HG03108 (cell line): ENCODE measurements at regions not wholly inside any gene's neighbourhood (a gene's known extent, or its start where the extent isn't known, plus 50 kb on each side); places are given as distances from the start of the nearest gene placed in this dataset.
"Not testable (repeated sequence)": the region's sequence is repeated elsewhere in the genome, so short reads cannot be mapped to it uniquely, and the experiment has no call there.

ENCODE experiments used
- ATAC-seq: cut with Tn5 transposase; IDR thresholded peaks from one replicate; pipeline ENCODE4 v1.9.1; 2021; ENCODE audit warnings: moderate library complexity; ENCODE audit not compliant: unreplicated experiment

DNA sequence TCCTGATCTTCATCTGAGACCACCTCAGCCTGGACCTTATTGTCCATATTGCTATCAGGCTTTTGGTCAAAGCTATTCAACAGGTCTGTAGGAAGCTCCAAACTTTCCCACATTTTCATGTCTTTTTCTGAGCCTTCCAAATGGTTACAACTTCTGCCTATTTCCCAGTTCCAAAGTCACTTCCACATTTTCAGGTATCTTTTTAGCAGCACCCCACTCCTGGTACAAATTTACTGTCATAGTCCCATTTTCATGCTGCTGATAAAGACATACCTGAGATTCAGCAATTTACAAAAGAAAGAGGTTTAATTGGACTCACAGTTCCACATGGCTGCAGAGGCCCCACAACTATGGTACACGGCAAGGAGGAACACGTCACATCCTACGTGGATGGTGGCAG, 815.5 kb downstream of the KCNJ2 start:
- ATAC-seq = no peak

DNA sequence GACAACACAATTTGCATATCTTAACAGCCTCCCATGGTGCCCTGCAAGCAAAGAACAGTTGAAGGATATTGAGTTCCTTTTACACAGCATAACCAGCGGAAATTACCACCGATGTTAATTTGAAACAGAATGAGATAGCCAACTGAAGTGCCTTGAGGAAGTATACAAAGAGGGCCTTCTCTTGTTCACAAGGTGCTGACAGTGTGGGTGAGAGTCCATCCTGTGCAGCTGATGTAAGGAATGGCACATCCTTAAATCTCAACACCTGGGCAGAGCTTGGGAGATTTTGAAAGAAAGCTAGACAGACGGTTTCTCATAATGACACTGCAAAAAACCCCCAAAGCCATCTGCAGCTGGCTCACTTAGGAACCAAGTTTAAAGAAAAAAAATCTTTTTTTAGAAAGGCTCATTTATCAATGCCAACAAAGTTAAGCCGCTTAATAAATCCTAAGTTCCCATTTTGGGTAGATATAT, 818.6 kb downstream of the KCNJ2 start:
- ATAC-seq = no peak

DNA sequence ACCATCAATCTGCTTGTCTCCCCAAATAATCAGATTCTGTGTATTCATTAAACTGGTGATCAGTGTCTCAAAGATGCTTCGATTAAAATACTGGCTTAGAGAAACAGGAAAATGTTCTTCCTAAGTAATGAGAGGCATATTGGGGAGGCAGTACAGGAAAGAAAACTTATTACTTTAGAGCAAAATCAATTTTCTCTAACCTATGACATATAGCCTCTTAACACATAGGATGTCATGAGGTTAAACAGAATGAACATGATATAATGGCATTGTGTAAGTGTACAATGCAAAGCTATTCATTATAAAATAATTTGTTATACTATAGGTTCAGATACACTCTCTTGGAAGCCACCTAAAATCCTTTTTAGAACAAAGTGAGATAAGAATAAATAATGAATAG, 819.3 kb downstream of the KCNJ2 start:
- ATAC-seq = no peak

DNA sequence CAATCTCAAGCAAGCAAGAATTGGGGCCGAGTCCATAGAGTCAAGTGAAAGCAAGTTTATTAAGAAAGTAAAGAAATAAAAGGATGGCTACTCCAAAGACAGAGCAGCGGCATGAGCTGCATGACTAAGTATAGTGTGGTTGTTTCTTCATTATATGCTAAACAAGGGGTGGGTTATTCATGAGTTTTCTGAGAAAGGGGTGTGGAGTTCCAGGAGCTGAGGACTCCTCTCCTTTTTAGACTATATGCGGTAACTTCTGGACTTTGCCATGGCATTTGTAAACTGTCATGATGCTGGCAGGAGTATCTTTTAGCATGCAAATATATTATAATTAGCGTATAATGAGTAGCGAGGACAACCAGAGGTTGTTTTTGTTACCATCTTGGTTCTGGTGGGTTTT, 819.9 kb downstream of the KCNJ2 start:
- no peak for ATAC-seq

DNA sequence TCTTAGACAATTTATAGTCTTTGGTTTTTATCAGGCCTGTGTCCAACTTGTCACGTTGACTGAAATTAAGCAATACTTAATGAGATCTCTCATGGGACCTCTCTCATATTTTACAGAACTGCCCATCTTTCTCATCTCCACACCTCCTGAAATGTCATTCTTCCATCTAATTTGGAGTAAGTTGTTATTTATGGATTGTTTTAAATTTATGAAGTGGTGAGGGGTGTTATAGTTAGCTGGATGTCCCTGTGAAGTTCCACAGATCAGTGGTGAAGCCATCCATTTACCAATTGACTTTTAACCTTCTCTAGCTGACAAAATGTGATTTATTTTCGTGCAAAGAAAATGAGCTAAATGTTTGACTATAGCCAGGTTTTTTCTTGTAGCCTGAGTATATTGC, 824.9 kb downstream of the KCNJ2 start:
- ATAC-seq = no peak

DNA sequence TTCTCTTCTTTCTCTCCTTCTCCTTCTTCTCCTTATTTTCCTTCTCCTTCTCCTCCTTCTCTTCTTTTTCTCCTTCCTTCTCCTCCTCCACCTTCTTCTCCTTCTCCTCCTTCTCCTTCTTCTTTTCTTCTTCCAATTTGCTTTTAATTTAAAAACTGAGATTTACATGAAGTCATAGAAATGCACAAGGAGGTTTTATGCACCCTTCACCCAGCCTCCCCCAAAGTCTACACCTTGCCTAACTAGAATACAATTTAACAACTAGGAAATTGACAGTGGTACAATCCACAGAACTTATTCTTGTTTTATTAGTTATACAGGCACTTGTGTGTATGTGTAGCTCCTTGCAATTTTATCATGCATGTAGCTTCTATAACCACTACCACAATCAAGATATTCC, 826.7 kb downstream of the KCNJ2 start:
- ATAC-seq = no peak

DNA sequence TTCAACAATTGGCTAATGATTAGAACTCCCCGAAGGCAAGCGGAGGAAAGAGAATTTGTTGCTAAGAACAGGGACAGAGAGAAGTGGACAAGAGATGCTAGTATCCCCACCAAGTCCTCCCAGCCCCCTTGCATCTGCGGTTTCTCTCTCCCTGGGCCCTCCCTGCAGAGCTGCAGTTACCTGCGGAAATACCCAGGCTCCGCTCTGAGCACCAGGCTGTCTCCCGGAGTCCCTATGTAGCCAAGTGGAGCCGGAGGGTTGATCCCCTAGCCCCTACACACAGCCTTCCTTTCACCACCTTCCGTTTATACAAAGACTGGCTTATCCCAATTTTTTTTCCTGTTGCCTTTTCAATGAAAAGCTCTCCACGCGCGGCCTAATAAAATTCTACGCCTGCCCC, 834.4 kb downstream of the KCNJ2 start:
- ATAC-seq = no peak

DNA sequence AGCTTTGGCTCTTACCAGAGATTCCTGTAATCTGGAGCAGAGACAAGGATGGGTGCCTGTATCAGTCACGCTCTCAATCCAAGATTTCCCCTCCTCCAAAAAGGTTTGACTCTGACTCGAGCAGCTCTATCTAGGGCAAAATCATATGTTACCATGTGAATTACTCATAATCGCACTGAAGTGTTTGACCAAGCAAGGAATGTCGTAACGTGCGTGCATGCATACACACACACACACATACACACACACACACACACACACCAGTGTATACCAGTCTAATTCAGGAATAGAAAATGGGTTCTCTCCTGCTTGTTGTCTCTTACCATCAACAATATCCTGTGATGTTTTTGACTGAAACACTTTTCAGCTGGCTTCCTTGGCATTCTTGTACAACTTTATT, 835.1 kb downstream of the KCNJ2 start:
- no peak for ATAC-seq

DNA sequence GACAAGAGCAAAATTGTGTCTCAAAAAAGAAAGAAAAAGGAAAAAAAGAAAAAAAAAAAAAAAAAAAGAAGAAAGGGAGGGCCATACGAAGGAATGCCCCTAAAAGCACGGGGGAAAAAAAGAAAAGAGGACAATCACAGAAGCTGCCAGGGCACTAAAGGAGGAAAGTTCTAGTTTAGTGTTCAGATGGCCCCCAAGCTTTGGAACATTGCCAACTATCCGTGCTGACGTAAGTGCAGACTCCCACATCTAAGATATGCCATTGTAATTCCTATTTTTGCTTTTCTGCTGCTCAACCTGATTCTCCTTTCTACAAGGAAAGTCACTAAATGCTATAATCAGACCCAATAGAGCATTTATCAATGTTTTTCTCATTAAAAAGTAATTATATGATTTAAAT, 842.1 kb downstream of the KCNJ2 start:
- no peak for ATAC-seq

DNA sequence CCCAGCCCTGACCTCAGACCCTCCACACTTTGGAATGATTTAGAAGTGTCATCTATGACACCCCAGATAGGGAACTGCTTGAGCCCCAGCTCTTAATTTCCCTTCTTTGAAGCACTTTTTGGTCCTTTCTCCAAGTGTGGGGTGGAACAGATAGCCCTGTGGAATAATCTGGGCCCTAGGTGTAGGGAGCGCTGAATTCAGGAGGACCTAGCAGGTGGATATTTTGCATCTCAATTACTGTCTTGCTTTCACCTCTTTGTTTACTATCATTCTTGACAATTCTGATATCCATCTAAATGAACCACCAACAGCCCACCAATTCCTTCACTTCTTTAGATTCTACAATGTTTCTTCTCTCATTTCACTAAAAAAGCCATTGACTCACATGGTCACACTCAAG, 850.4 kb downstream of the KCNJ2 start:
- ATAC-seq = no peak

DNA sequence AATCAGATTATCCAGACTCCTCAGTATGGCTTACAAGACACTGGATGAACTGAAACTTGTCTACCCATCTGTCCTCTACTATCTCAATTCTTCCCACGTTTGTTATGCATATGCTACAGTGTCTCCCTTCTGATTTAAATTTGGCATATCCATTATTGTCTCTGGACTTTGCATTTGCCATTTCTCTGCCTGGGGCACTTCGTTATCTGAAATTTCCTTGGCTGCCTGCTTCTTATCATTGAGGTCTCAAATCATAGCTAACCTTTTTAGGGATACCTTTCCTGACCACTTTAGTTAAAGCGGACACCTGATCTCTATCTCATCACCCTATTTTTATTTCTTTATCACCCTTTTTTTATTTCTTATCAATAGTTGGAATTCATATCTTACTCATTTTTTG, 853.4 kb downstream of the KCNJ2 start:
- ATAC-seq = no peak

DNA sequence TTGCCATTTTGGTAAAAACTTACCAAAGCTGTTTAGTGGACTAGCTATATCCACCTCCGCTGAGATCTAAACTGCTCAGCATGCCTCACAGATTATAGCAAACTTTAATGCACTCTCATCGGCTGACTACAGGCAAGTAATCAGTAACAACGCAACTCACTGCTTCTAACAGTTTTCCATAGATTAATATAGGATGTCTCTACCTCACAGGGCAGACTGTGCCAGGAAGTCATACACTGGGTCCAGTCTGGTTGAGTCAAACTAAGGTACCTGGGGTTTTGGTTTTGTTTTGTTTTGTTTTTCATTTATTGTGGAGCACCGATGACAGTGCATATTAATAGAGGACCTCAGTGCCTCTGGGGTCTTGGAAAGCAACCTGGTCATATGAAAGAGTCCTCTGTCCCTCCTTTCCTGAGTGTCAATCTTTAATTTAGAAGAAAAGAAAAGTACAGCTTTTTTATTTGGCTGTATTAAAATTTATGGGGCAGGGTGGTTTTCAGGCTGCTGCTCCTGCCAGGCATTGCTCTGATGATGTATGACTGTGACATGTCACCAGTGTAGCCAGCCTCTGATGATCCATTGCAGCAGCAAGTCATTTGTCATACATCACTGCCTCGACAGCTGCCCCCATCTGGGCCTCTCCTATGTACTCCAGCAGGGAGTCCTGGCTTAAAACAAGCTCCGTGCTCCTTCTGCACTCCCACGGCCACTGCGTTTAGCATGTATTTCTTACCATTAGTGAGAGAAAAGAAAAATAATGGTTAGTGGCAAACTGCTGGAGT, 854.1 kb downstream of the KCNJ2 start:
- ATAC-seq = no peak

DNA sequence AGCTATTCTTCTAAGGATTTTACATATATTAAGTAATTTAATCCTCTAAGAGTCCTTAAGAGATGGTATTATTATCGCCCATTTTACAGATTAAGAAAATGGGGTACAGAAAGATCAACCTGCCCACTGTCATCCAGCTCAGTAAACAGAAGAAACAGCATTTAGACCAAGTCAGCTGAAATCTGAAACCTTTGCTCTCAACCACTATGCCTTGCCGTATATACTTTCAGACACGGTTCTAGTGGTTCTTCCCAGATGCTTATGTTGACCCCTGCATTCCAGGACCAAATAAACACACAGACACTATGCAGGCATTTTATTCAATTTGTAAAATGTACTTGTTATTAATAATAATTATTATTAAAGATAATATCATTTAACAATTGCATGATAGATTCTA, 854.8 kb downstream of the KCNJ2 start:
- no peak for ATAC-seq

DNA sequence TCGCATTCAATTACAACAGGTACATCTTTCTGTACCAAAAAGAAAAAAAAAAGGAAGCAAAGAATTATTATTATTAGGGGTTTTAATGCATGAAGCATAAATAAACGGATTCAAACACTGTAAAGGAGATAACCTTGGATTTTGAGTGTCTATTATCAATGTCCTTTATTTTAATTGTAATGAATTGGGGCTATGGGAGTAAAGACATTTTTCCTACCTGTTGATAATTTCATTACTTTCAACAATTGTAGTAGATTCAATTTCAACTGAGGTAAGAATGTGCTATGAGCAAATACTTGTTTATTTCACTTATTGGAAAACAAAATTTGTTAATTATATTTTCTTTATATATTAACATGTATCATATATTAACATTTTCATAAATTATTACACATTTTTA, 855.6 kb downstream of the KCNJ2 start:
- ATAC-seq = no peak

DNA sequence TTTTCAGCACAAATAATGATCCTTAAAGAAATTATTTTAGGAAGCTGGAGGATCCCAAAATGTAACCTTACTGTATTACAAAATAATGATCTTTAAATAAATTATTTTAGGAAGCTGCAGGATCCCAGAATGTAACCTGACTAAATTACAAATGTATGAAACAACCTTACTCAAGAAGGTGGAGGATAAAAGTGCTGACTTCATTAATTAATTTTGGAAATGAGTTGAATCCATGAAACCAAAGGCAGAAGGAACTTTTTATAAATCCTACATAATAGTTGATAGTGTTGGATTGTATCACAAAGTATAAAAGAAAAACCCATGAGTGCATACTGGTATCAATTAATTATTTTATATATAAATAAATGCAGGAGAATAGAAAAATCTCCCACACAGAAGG, 859.9 kb downstream of the KCNJ2 start:
- no peak for ATAC-seq

DNA sequence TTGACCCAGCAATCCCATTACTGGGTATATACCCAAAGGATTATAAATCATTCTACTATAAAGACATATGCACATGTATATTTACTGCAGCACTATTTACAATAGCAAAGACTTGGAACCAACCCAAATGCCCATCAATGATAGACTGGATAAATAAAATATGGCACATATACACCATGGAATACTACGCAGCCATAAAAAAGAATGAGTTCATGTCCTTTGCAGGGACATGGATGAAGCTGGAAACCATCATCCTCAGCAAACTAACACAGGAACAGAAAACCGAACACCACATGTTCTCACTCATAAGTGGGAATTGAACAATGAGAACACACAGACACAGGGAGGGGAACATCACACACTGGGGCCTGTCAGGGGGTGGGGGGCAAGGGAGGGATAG, 862.0 kb downstream of the KCNJ2 start:
- ATAC-seq = not testable (repeated sequence)

DNA sequence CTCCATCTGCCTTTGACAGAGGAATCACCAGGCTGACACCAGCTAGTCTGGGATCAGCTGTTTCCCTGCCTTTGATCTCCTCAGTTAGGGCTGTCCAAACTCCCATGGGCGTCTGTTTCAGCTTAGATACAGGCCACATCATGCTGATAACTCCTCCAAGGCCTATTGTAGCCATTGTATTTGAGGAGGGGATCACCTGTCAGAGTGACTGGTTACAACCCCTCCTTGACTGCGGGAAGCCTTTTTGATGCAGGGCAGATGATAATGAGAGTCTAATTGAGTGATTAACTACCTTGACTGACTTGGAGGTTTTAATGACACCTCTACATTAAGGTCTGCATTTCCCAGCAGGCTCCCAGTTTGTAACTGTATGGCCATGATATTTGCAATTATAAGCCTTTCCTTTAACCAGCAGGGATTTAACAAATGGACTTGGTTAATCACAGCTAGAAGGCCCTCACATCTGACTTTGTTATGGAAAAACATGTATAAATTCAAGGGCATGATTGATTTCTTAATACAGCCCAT, 863.5 kb downstream of the KCNJ2 start:
- ATAC-seq = no peak

DNA sequence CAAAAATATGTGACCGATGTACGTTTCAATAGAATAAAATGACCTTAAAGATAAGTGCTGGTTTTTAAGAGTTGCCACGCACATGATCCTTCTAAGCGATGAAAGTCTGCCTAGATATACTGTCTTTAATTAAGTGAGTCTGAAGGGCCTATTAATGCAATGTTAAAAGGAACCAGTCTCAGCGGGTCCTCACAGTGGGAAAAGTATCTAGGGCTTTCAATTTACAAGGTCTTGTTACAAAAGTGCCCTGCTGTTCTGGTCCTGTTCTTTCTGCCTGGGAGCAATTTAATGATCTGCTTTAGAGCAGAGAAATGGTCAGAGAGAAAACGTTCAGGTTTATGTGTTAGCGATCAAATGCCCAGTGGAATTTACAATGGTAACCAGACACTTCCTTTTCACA, 864.0 kb downstream of the KCNJ2 start:
- ATAC-seq = no peak

DNA sequence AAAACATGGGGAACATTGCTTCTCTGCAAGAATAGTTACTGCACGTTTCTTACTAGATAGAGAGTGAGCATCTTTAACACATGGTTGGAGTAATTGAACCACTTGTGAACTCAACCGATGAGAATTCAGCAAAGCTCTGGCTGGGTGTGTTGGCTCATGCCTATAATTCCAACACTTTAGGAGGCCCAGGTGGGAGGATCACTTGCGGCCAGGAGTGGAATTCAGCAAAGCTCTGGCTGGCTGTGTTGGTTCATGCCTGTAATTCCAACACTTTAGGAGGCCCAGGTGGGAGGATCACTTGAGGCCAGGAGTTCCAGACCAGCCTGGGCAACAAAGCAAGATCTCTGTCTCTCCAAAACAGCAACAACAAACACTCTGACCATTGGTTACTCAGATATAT, 865.9 kb downstream of the KCNJ2 start:
- ATAC-seq = no peak

DNA sequence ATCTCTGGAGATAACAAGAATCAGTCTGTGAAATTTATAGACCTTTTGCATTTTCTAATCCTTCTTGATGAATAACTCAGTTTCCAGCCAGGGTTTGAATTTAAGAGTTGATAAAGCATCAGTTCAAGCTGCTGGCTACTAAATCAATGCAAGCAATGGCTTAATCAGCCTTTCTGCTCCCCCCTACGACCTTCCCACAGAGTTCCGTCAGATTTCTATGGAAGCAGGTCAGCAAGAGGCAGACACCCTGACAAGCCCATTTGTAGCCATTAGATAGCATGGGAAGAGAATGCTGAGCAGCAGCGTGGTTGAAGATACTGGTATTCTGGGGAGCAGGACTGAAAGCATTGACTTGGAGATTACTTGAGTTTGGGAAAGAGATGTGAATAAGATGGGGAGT, 868.1 kb downstream of the KCNJ2 start:
- ATAC-seq = no peak

DNA sequence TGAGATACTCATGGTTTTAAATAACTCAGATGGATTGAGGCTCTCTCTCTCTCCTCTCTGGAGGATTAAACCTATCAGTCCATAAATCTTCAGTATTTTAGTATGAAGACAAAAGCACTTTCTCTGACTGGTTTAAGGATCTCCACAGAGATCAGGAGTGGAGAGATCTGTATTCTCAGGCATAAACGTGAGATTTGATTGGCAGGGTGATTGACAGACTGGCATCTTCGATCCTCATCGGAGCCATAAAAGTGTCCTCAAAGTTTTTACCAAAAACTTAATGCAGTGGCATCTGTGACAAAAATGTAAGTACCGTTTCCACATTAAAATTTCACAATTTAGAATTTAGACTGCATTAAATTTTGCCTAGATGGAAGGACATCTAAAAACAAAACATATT, 870.1 kb downstream of the KCNJ2 start:
- no peak for ATAC-seq

DNA sequence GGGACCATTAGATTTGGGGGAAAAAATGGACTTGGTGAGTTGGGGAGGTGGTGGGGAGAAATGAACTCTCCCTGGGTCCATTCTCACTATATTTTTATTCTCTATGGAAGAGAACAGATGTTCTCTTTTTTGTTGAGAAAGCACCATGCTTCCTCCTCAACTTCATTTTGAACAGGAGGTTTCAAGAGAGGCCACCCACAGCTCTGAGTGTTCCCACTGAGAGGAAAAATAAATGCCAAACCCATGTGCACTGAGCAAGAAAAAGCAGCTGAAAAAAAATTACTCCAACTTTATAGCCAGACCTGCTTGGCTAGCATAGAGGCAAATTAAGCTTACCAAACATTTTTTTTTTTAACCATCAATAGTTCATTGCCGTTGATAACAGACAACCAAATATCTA, 883.6 kb downstream of the KCNJ2 start:
- no peak for ATAC-seq

DNA sequence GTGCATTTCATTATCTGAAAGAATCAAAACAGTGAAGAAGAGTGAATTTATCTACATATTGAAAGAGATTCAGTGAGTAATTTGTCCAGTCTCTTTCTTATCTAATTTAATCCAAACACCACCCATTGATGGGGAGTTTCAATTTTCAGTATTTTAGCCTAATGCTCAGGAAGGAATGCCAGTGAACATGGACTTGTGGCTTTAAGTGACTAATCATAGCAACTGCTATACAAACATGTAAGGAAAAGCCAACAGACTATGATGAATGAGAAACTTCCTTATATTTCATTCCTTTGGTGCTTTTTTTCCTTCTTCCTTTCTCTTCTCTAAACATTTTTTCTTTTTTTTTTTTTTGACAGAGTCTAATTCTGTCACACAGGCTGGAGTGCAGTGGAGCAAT, 885.8 kb downstream of the KCNJ2 start:
- no peak for ATAC-seq
